ENCODE measurements at regions not wholly inside any gene's neighbourhood (a gene's known extent, or its start where the extent isn't known, plus 50 kb on each side); places are given as distances from the start of the nearest gene placed in this dataset.

DNA sequence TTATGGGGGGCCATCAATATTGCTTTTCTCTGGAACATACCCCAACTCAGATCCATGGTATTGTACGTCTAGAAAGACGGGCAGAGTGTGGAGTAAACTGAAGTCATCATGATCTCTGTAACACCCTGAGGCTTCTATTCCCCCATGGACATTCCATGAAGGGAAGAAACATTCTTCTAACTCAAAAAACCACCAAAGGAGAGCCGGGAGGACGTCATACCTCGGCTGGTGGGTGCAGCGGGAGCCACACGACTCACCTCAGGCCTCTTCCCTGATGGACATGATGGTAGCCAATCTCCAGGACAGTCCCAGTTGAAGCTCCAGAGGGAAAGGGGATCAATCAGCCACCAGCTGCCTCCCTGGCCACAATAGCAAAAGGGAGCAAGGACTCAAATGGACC, 127.3 kb downstream of the MREG start:
- TF ChIP-seq EZH2 (IDR thresholded peaks at IDR 0.05; ENCODE audit: insufficient read depth, poor library complexity, severe bottlenecking) = no peak
- TF ChIP-seq EZH2phosphoT487 (IDR thresholded peaks at IDR 0.05; ENCODE audit: insufficient read depth, low read depth) = no peak
